HepG2 (cell line): ENCODE measurements at regions not wholly inside any gene's neighbourhood (a gene's known extent, or its start where the extent isn't known, plus 50 kb on each side); places are given as distances from the start of the nearest gene placed in this dataset.

Experiments used
- ATAC-seq: fragments of 200-7000 bp; cut with Tn5 transposase; 3 replicates; pipeline ENCODE4 v1.9.1; 2020; ENCODE audit warnings: mild to moderate bottlenecking, moderate library complexity
- BruUV-seq: library from RNA; stranded (reverse); fragments of 400-500 nt; replicated peaks from 2 replicates; lab custom pipeline; 2021; lab: Mats Ljungman, UMichigan
- CTCF ChIA-PET: fragments of 300-600 bp; formaldehyde crosslinking; extraction: SDS; loops from one replicate; lab custom pipeline; 2021; ENCODE audit warnings: low total read pairs, inconsistent platforms, low intra/inter-chr PET ratio; lab: Yijun Ruan, JAX
- POLR2A ChIA-PET: fragments of 350-600 bp; sonication (Branson Sonifier 250); formaldehyde crosslinking; loops from one replicate; lab custom pipeline; 2020; ENCODE audit warnings: antibody characterized with exemption, inconsistent platforms; lab: Yijun Ruan, JAX
- DNase-seq: peaks from one replicate; pipeline ENCODE4 v3.0.0-alpha.2; 2015; ENCODE audit warnings: low spot score
- FAIRE-seq: peaks from 3 replicates; lab custom pipeline; 2011; peaks lifted over from hg19 to GRCh38; lab: Jason Lieb, UNC
- H2AFZ ChIP-seq: one replicate; pipeline ENCODE4 v1.6.1; 2011; ENCODE audit warnings: low read length, inconsistent platforms
- H3K27ac ChIP-seq: fragments of 300-600 bp; 3 replicates; pipeline ENCODE4 v1.8.0; 2011; ENCODE audit warnings: mixed run types, mild to moderate bottlenecking, mixed read lengths, low read length, inconsistent platforms; ENCODE audit not compliant: insufficient read depth; ENCODE audit errors: extremely low read length
- H3K27me3 ChIP-seq, 2 experiments: fragments of 200-600 bp in 1 of 2; 2 replicates in 1 of 2; 3 replicates in 1 of 2; pipeline versions ENCODE4 v1.6.0 to v1.8.0; 2011; ENCODE audit warnings: low read length in 2 of 2, mild to moderate bottlenecking in 2 of 2, moderate library complexity in 2 of 2, inconsistent platforms in 1 of 2; ENCODE audit not compliant: insufficient read depth in 2 of 2, control insufficient read depth in 1 of 2
- H3K36me3 ChIP-seq, 2 experiments: fragments of 200-600 bp in 1 of 2; replicated peaks in 1 of 2; 2 replicates in 1 of 2; 3 replicates in 1 of 2; pipeline versions ENCODE4 v1.5.1 to v1.8.0; 2011; ENCODE audit warnings: low read length in 2 of 2, inconsistent platforms in 1 of 2; ENCODE audit not compliant: insufficient read depth in 2 of 2, control insufficient read depth in 1 of 2
- H3K4me1 ChIP-seq: 2 replicates; pipeline ENCODE4 v1.5.1; 2012; ENCODE audit warnings: low read length, inconsistent platforms; ENCODE audit not compliant: insufficient read depth
- H3K4me2 ChIP-seq: 2 replicates; pipeline ENCODE4 v1.6.0; 2011; ENCODE audit warnings: low read depth, low read length, inconsistent platforms
- H3K4me3 ChIP-seq, 3 experiments: fragments of 200-600 bp in 1 of 3; sonication (generic), shearing (Covaris generic) in 1 of 3; replicated peaks in 1 of 3; 2 replicates each; pipeline ENCODE4 v1.5.1; 2011 to 2016; ENCODE audit warnings: low read length in 3 of 3, inconsistent platforms in 2 of 3, low read depth in 2 of 3, mild to moderate bottlenecking in 2 of 3, control low read depth in 1 of 3, mixed read lengths in 1 of 3; ENCODE audit not compliant: insufficient read depth in 1 of 3
- H3K79me2 ChIP-seq: one replicate; pipeline ENCODE4 v1.6.1; 2011; ENCODE audit warnings: low read length, inconsistent platforms; ENCODE audit not compliant: insufficient read depth
- H3K9ac ChIP-seq: 2 replicates; pipeline ENCODE4 v1.6.0; 2011; ENCODE audit warnings: mild to moderate bottlenecking, low read depth, low read length, inconsistent platforms; ENCODE audit not compliant: insufficient read depth
- H3K9me3 ChIP-seq: 2 replicates; pipeline ENCODE4 v1.5.1; 2012; ENCODE audit warnings: mild to moderate bottlenecking, low read length
- H4K20me1 ChIP-seq: 2 replicates; pipeline ENCODE4 v1.6.0; 2011; ENCODE audit warnings: inconsistent platforms, mild to moderate bottlenecking, low read length, moderate library complexity; ENCODE audit not compliant: insufficient read depth
- CEBPG ChIP-seq: IDR thresholded peaks from 2 replicates; pipeline ENCODE4 v1.6.1; 2016
- HHEX ChIP-seq: IDR thresholded peaks from 2 replicates; pipeline ENCODE4 v1.6.1; 2016; ENCODE audit warnings: control low read depth
- ZC3H13 ChIP-seq: sonication (generic); formaldehyde crosslinking; IDR thresholded peaks from 2 replicates; pipeline ENCODE4 v1.8.1; 2023; ENCODE audit warnings: mild to moderate bottlenecking, missing genetic modification reagents, moderate library complexity
- ZFP82 ChIP-seq: sonication (generic); formaldehyde crosslinking; IDR thresholded peaks from 2 replicates; pipeline ENCODE4 v1.5.1; 2020; ENCODE audit warnings: mild to moderate bottlenecking, missing genetic modification reagents, borderline replicate concordance
- ZNF510 ChIP-seq: sonication (generic); formaldehyde crosslinking; IDR thresholded peaks from 2 replicates; pipeline ENCODE4 v1.4.0; 2020; ENCODE audit warnings: low read depth, mild to moderate bottlenecking, missing genetic modification reagents
- ZNF512 ChIP-seq: sonication (generic); formaldehyde crosslinking; IDR thresholded peaks from 2 replicates; pipeline ENCODE4 v1.4.0; 2020; ENCODE audit warnings: mild to moderate bottlenecking, missing genetic modification reagents
- ZNF576 ChIP-seq: sonication (generic); formaldehyde crosslinking; IDR thresholded peaks from 2 replicates; pipeline ENCODE4 v1.4.0; 2020; ENCODE audit warnings: mild to moderate bottlenecking, missing genetic modification reagents
- ZNF670 ChIP-seq: sonication (generic); formaldehyde crosslinking; IDR thresholded peaks from 2 replicates; pipeline ENCODE4 v1.8.0; 2022; ENCODE audit warnings: mild to moderate bottlenecking, missing genetic modification reagents, borderline replicate concordance
- ZNF776 ChIP-seq: sonication (generic); formaldehyde crosslinking; IDR thresholded peaks from 2 replicates; pipeline ENCODE4 v1.4.0; 2020; ENCODE audit warnings: mild to moderate bottlenecking, missing genetic modification reagents
- WGBS: methylation state at CpG from one replicate; pipeline ENCODE4 v1.1.6; 2017; ENCODE audit warnings: low lambda C conversion rate; 5-methylcytosine and 5-hydroxymethylcytosine counted together
- in situ Hi-C: cut with HindIII; loops from 2 replicates; pipeline ENCODE4 v1.10.0; 2017; ENCODE audit warnings: low pct_unique_long_range_greater_than_20kb; ENCODE audit not compliant: extremely low pct_ligation_motif_present
- intact Hi-C: fragments of 100-400 bp; cut with micrococcal nuclease; formaldehyde crosslinking; loops from one replicate; pipeline ENCODE4 v1.10.0; 2022; ENCODE audit not compliant: unreplicated experiment
- TF ChIP-seq, protein P1 (sequence below): sonication (generic); formaldehyde crosslinking; IDR thresholded peaks from 2 replicates; pipeline ENCODE4 v1.5.0; 2020; ENCODE audit warnings: mild to moderate bottlenecking, low read depth, missing genetic modification reagents, borderline replicate concordance

DNA sequence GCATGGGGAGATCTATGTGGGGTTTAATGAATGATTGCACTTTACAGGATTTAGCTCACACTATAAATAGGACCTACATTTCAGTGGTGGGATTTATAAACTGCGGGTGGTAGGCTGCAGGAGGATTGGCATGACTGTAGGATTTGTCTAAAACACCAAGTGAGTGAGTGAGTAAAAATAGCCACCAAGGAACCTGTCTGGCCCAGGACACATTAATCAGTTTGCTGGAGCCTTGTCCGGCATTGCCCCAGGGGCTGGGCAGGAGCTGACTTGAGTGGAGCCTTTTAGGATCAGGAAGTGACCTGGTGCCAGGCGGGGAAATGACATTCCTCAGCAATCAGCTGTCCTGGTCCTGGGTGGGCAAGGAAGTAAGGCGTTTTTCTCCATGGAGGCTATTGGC is 193.9 kb upstream of the ADRA1D start (continued):
- TF ChIP-seq ZNF576 (CRISPR knock-in tag) (no peak), ZFP82 (CRISPR knock-in tag) (no peak), ZNF776 (CRISPR knock-in tag) (no peak), ZC3H13 (CRISPR knock-in tag) (no peak), CEBPG (no peak), ZNF512 (CRISPR knock-in tag) (no peak)
- TF ChIP-seq, protein P1, sequence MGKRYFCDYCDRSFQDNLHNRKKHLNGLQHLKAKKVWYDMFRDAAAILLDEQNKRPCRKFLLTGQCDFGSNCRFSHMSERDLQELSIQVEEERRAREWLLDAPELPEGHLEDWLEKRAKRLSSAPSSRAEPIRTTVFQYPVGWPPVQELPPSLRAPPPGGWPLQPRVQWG (CRISPR knock-in tag), result no peak

DNA sequence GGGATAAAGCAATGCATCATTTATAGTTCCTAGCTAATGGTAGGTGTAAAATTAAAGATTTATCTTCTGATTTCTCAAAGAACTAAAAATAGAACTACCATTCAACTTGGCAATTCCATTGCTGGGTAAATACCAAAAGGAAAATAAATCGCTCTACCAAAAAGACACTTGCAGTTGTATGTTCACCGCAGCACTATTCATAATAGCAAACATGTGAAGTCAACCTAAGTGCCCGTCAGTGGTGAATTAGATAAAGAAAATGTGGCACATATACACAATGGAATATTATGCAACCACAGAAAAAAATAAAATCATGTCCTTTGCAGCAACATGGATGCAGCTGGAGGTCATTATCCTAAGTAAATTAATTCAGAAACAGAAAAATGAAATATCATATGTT is 192.8 kb upstream of the ADRA1D start:
- Histone ChIP-seq H3K4me2 (no peak overlapping the region), H3K27me3 (peaks cover 0 to 38% of the 10 kb centered on the region in 2 experiments; a peak in 1 of 5 replicates), H3K4me1 (no peaks in the 10 kb centered on the region), H3K4me3 (no peak overlapping the region), H3K27ac (no peak overlapping the region), H3K79me2 (no peaks in the 10 kb centered on the region), H3K9me3 (0 out of 2 replicates have a peak, but pooled peaks cover 3% of the 10 kb centered on the region), H4K20me1 (no peaks in the 10 kb centered on the region), H3K9ac (no peak overlapping the region), H2AFZ (no peak overlapping the region), H3K36me3 (no peaks in the 10 kb centered on the region)
- POLR2A ChIA-PET, result no interaction called here
- no peak for FAIRE-seq
- ATAC-seq, result no peak
- CTCF ChIA-PET, result no interaction called here
- intact Hi-C loops (no loop called here), in situ Hi-C loops (no loop called here)
- 25% methylated on average over 3 of the region's 3 CpGs for WGBS
- DNase-seq, result no peak
- TF ChIP-seq HHEX (CRISPR knock-in tag) (no peak), ZNF510 (CRISPR knock-in tag) (no peak), ZNF670 (CRISPR knock-in tag) (no peak)
- BruUV-seq, result no TSS peak
